Small intestine (tissue), 7 donors: ENCODE measurements at regions not wholly inside any gene's neighbourhood (a gene's known extent, or its start where the extent isn't known, plus 50 kb on each side); places are given as distances from the start of the nearest gene placed in this dataset.

Experiments
- DNase-seq, 2 donors: peaks; one replicate each; pipeline versions ENCODE4 v3.0.0 to v3.0.0-alpha.2; 2013
- FAIRE-seq: peaks from 2 replicates; lab custom pipeline; 2012; peaks lifted over from hg19 to GRCh38; lab: Jason Lieb, UNC
- H3K27ac ChIP-seq, 3 donors: one replicate each; pipeline ENCODE4 v1.5.1; 2013; ENCODE audit warnings: low read length in 2 of 3, mild to moderate bottlenecking in 2 of 3, control low read depth in 1 of 3, inconsistent platforms in 1 of 3, low read depth in 1 of 3, moderate library complexity in 1 of 3
- H3K27me3 ChIP-seq, 3 donors: one replicate each; pipeline ENCODE4 v1.6.1; 2013; ENCODE audit warnings: low read length in 3 of 3, inconsistent platforms in 1 of 3; ENCODE audit not compliant: control insufficient read depth in 3 of 3, insufficient read depth in 3 of 3
- H3K36me3 ChIP-seq, 3 donors: one replicate each; pipeline ENCODE4 v1.6.1; 2013; ENCODE audit warnings: low read length in 3 of 3, inconsistent platforms in 1 of 3, low read depth in 1 of 3, mild to moderate bottlenecking in 1 of 3, moderate library complexity in 1 of 3; ENCODE audit not compliant: control insufficient read depth in 3 of 3, insufficient read depth in 2 of 3
- H3K4me1 ChIP-seq, 3 donors: one replicate each; pipeline ENCODE4 v1.6.1; 2013; ENCODE audit warnings: low read length in 2 of 3, inconsistent platforms in 1 of 3, low read depth in 1 of 3, mild to moderate bottlenecking in 1 of 3, moderate library complexity in 1 of 3; ENCODE audit not compliant: control insufficient read depth in 3 of 3, insufficient read depth in 2 of 3
- H3K4me3 ChIP-seq, 3 donors: one replicate each; pipeline ENCODE4 v1.5.1; 2013; ENCODE audit warnings: low read length in 3 of 3, control low read depth in 1 of 3, inconsistent platforms in 1 of 3, low read depth in 1 of 3, mild to moderate bottlenecking in 1 of 3, moderate library complexity in 1 of 3
- H3K9me3 ChIP-seq, 2 donors: one replicate each; pipeline ENCODE4 v1.6.1; 2013; ENCODE audit warnings: low read depth in 1 of 2, low read length in 1 of 2; ENCODE audit not compliant: control insufficient read depth in 2 of 2, insufficient read depth in 1 of 2
- WGBS, 3 donors: extraction: QIAGEN DNeasy Blood & Tissue Kit; methylation state at CpG; one replicate each; pipeline ENCODE4 v1.1.7; 2013; 5-methylcytosine and 5-hydroxymethylcytosine counted together
- donor health status: healthy with polysubstance abuse.
- donor health status: control.
- donor health status: control.
- donor health status: Bipolar disorder and iron deficiency.
- donor health status: healthy.

GRCh38 chr13:40442231-40442630, 224.2 kb downstream of the FOXO1 start:
- H3K9me3 ChIP-seq, result peaks cover 0 to 4% of the 10 kb centered on the region in 2 donors
- FAIRE-seq, result no peak
- no peak overlapping the region for H3K27ac ChIP-seq

GRCh38 chr13:40442826-40443225, 223.6 kb downstream of the FOXO1 start:
- Histone ChIP-seq H3K4me3 (no peak overlapping the region), H3K36me3 (no peaks in the 10 kb centered on the region), H3K27me3 (peaks cover 0 to 3% (median 0%) of the 10 kb centered on the region in 3 donors), H3K27ac (no peak overlapping the region), H3K4me1 (peaks cover 0 to 4% (median 0%) of the 10 kb centered on the region in 3 donors), H3K9me3 (peaks cover 0 to 4% of the 10 kb centered on the region in 2 donors)
- no peak for FAIRE-seq
- no peak for DNase-seq
- 67 to 76% (median 70%) methylated on average over 6 of the region's 6 CpGs for WGBS, 3 donors

More at GRCh38 chr13:40442231-40442630, 224.2 kb downstream of the FOXO1 start:
- peaks cover 0 to 5% (median 0%) of the 10 kb centered on the region in 3 donors for H3K4me1 ChIP-seq
- no peak overlapping the region for H3K4me3 ChIP-seq
- peaks cover 0 to 3% (median 0%) of the 10 kb centered on the region in 3 donors for H3K27me3 ChIP-seq
- 92 to 95% (median 92%) methylated on average over 5 of the region's 5 CpGs for WGBS, 3 donors
- DNase-seq, result no peak
- H3K36me3 ChIP-seq, result no peaks in the 10 kb centered on the region

- no peaks in the 10 kb centered on the region for H3K36me3 ChIP-seq
- FAIRE-seq (no peak), DNase-seq (no peak)
- H3K27ac ChIP-seq, result no peak overlapping the region
- H3K27me3 ChIP-seq, result peaks cover 0 to 3% (median 0%) of the 10 kb centered on the region in 3 donors
- H3K9me3 ChIP-seq, result peaks cover 0 to 8% of the 10 kb centered on the region in 2 donors
- no peak overlapping the region for H3K4me3 ChIP-seq
- peaks cover 0 to 2% (median 0%) of the 10 kb centered on the region in 3 donors for H3K4me1 ChIP-seq
- WGBS, 3 donors, result 90 to 91% (median 90%) methylated on average over 3 of the region's 3 CpGs
Observed at GRCh38 chr13:40444241-40444640, 222.2 kb downstream of the FOXO1 start.

GRCh38 chr13:40445557-40445990, 220.9 kb downstream of the FOXO1 start:
- peaks cover 0 to 9% of the 10 kb centered on the region in 2 donors for H3K9me3 ChIP-seq
- H3K4me3 ChIP-seq, result no peak overlapping the region
- WGBS, 3 donors, result 68 to 89% (median 73%) methylated on average over 11 of the region's 11 CpGs
- H3K36me3 ChIP-seq, result no peaks in the 10 kb centered on the region
- H3K27ac ChIP-seq, result peak overlapping the region in 1 of 3 donors; percentile 29
- no peaks in the 10 kb centered on the region for H3K4me1 ChIP-seq
- FAIRE-seq (no peak), DNase-seq (no peak)
- H3K27me3 ChIP-seq, result peaks cover 0 to 3% (median 0%) of the 10 kb centered on the region in 3 donors

- DNase-seq (no peak), FAIRE-seq (no peak)
- H3K27me3 ChIP-seq, result peaks cover 0 to 3% (median 0%) of the 10 kb centered on the region in 3 donors
- H3K27ac ChIP-seq, result no peak overlapping the region
- no peaks in the 10 kb centered on the region for H3K4me1 ChIP-seq
- H3K36me3 ChIP-seq, result no peaks in the 10 kb centered on the region
- peaks cover 1 to 8% of the 10 kb centered on the region in 2 donors for H3K9me3 ChIP-seq
- no peak overlapping the region for H3K4me3 ChIP-seq
- 71 to 93% (median 92%) methylated on average over 2 of the region's 2 CpGs for WGBS, 3 donors
Observed at GRCh38 chr13:40446365-40446764, 220.1 kb downstream of the FOXO1 start.

GRCh38 chr13:40447857-40448256, 218.6 kb downstream of the FOXO1 start:
- Histone ChIP-seq H3K9me3 (peaks cover 1 to 8% of the 10 kb centered on the region in 2 donors), H3K4me3 (no peak overlapping the region), H3K27me3 (peaks cover 0 to 3% (median 0%) of the 10 kb centered on the region in 3 donors), H3K4me1 (no peaks in the 10 kb centered on the region), H3K27ac (no peak overlapping the region), H3K36me3 (no peaks in the 10 kb centered on the region)
- FAIRE-seq (no peak), DNase-seq (peak in 1 of 2 donors; percentile 49)
- WGBS, 3 donors, result 14 to 62% (median 30%) methylated on average over 3 of the region's 3 CpGs

- Histone ChIP-seq H3K4me3 (no peak overlapping the region), H3K27me3 (no peaks in the 10 kb centered on the region), H3K9me3 (peaks cover 1 to 8% of the 10 kb centered on the region in 2 donors), H3K36me3 (no peaks in the 10 kb centered on the region), H3K27ac (no peak overlapping the region), H3K4me1 (no peaks in the 10 kb centered on the region)
- DNase-seq, result no peak
- no peak for FAIRE-seq
- 78 to 92% (median 91%) methylated on average over 5 of the region's 5 CpGs for WGBS, 3 donors
Observed at GRCh38 chr13:40452038-40452666, 214.3 kb downstream of the FOXO1 start.

- H3K27me3 ChIP-seq, result no peaks in the 10 kb centered on the region
- peaks cover 1 to 8% of the 10 kb centered on the region in 2 donors for H3K9me3 ChIP-seq
- WGBS, 3 donors, result 92 to 95% (median 94%) methylated on average over 3 of the region's 3 CpGs
- H3K4me1 ChIP-seq, result no peaks in the 10 kb centered on the region
- H3K36me3 ChIP-seq, result no peaks in the 10 kb centered on the region
- H3K27ac ChIP-seq, result no peak overlapping the region
- H3K4me3 ChIP-seq, result no peak overlapping the region
- no peak for DNase-seq
- no peak for FAIRE-seq
Observed at GRCh38 chr13:40452741-40453334, 213.6 kb downstream of the FOXO1 start.
